Suprapubic skin (tissue), 3 donors: ENCODE measurements at regions not wholly inside any gene's neighbourhood (a gene's known extent, or its start where the extent isn't known, plus 50 kb on each side); places are given as distances from the start of the nearest gene placed in this dataset.

Experiments
- CTCF ChIP-seq, 2 donors: fragments of 200-600 bp in 1 of 2; fragments of 450-650 bp in 1 of 2; sonication (generic) in 1 of 2; IDR thresholded peaks; one replicate each; pipeline ENCODE4 v1.5.1; 2016 to 2019; ENCODE audit warnings: antibody characterized with exemption in 2 of 2, mild to moderate bottlenecking in 1 of 2, moderate library complexity in 1 of 2
- EP300 ChIP-seq: sonication (generic); formaldehyde crosslinking; IDR thresholded peaks from one replicate; pipeline ENCODE4 v1.6.1; 2017; ENCODE audit warnings: antibody characterized with exemption
- POLR2A ChIP-seq, 2 donors: fragments of 450-650 bp; IDR thresholded peaks; one replicate each; pipeline ENCODE4 v1.6.1; 2017; ENCODE audit warnings: antibody characterized with exemption in 2 of 2, mild to moderate bottlenecking in 2 of 2, moderate library complexity in 2 of 2

- TF ChIP-seq EP300: no peak
- TF ChIP-seq POLR2A (IDR thresholded peaks at IDR 0.05): no peak
- TF ChIP-seq CTCF (IDR thresholded peaks at IDR 0.05): no peak
These were observed 95.7 kb downstream of the PLXNA1 start for GRCh38 chr3:127078626-127079025.
